Natural killer cell (primary cell): ENCODE measurements at regions not wholly inside any gene's neighbourhood (a gene's known extent, or its start where the extent isn't known, plus 50 kb on each side); places are given as distances from the start of the nearest gene placed in this dataset.

Source experiments
- ATAC-seq, 3 donors: fragments of 150-1000 bp in 2 of 3; fragments of 200-7000 bp in 1 of 3; cut with Tn5 transposase; 1 replicate in 1 of 3; 2 replicates in 2 of 3; pipeline ENCODE4 v1.10.0; 2021; ENCODE audit warnings: mild to moderate bottlenecking in 2 of 3, moderate library complexity in 2 of 3
- DNase-seq, 2 donors: peaks; one replicate each; pipeline versions ENCODE4 v3.0.0 to v3.0.0-alpha.2; 2013 to 2021; ENCODE audit warnings: mixed read lengths in 1 of 2
- H3K27ac ChIP-seq: one replicate; pipeline ENCODE4 v1.5.1; 2013; ENCODE audit warnings: mild to moderate bottlenecking, low read length
- H3K27me3 ChIP-seq: one replicate; pipeline ENCODE4 v1.6.1; 2013; ENCODE audit warnings: low read length; ENCODE audit not compliant: control insufficient read depth, insufficient read depth
- H3K36me3 ChIP-seq: one replicate; pipeline ENCODE4 v1.6.1; 2013; ENCODE audit warnings: low read length; ENCODE audit not compliant: control insufficient read depth, insufficient read depth
- H3K4me1 ChIP-seq: one replicate; pipeline ENCODE4 v1.6.1; 2013; ENCODE audit warnings: low read length; ENCODE audit not compliant: control insufficient read depth, insufficient read depth
- H3K4me3 ChIP-seq: one replicate; pipeline ENCODE4 v1.5.1; 2013; ENCODE audit warnings: low read length
- H3K9me3 ChIP-seq: one replicate; pipeline ENCODE4 v1.6.1; 2013; ENCODE audit warnings: low read length; ENCODE audit not compliant: control insufficient read depth, insufficient read depth
- H3K27ac Mint-ChIP-seq, 2 donors: one replicate each; pipeline ENCODE4 v1.8.0; 2022; ENCODE audit warnings: mild to moderate bottlenecking in 2 of 2, mixed read lengths in 2 of 2, moderate library complexity in 1 of 2
- H3K27me3 Mint-ChIP-seq, 2 donors: one replicate each; pipeline ENCODE4 v1.8.0; 2022; ENCODE audit warnings: low read depth in 2 of 2, mixed read lengths in 2 of 2
- H3K36me3 Mint-ChIP-seq: one replicate; pipeline ENCODE4 v1.8.0; 2022; ENCODE audit warnings: mixed read lengths
- H3K4me1 Mint-ChIP-seq, 2 donors: one replicate each; pipeline ENCODE4 v1.8.0; 2022; ENCODE audit warnings: mixed read lengths in 2 of 2
- H3K4me3 Mint-ChIP-seq: one replicate; pipeline ENCODE4 v1.8.0; 2022; ENCODE audit warnings: mild to moderate bottlenecking, moderate library complexity, mixed read lengths
- H3K9me3 Mint-ChIP-seq, 2 donors: one replicate each; pipeline ENCODE4 v1.8.0; 2022; ENCODE audit warnings: mixed read lengths in 2 of 2
- whole genome bisulfite sequencing: methylation state at CpG from one replicate; pipeline ENCODE4 v1.1.7; 2013; ENCODE audit warnings: missing lambda C conversion rate; ENCODE audit not compliant: insufficient coverage; 5-methylcytosine and 5-hydroxymethylcytosine counted together
- intact Hi-C: fragments of 100-400 bp; cut with micrococcal nuclease; formaldehyde crosslinking; loops from one replicate; pipeline ENCODE4 v1.14.2; 2022
- TF ChIP-seq, protein P1 (sequence below): fragments of 200-600 bp; IDR thresholded peaks from one replicate; pipeline ENCODE4 v1.8.0; 2022; ENCODE audit warnings: antibody characterized with exemption

- Histone ChIP-seq H3K4me1 (no peaks in the 10 kb centered on the region), H3K27me3 (no peaks in the 10 kb centered on the region), H3K9me3 (no peaks in the 10 kb centered on the region), H3K27ac (no peak overlapping the region), H3K4me3 (no peak overlapping the region), H3K36me3 (no peaks in the 10 kb centered on the region)
- Mint-ChIP-seq H3K4me3 (no peak overlapping the region), H3K27ac (no peak overlapping the region), H3K36me3 (no peaks in the 10 kb centered on the region), H3K9me3 (peaks cover 2 to 3% of the 10 kb centered on the region in 2 donors), H3K27me3 (no peaks in the 10 kb centered on the region), H3K4me1 (no peaks in the 10 kb centered on the region)
- DNase-seq = no peak
- intact Hi-C loops = no loop called here
- TF ChIP-seq, protein P1, sequence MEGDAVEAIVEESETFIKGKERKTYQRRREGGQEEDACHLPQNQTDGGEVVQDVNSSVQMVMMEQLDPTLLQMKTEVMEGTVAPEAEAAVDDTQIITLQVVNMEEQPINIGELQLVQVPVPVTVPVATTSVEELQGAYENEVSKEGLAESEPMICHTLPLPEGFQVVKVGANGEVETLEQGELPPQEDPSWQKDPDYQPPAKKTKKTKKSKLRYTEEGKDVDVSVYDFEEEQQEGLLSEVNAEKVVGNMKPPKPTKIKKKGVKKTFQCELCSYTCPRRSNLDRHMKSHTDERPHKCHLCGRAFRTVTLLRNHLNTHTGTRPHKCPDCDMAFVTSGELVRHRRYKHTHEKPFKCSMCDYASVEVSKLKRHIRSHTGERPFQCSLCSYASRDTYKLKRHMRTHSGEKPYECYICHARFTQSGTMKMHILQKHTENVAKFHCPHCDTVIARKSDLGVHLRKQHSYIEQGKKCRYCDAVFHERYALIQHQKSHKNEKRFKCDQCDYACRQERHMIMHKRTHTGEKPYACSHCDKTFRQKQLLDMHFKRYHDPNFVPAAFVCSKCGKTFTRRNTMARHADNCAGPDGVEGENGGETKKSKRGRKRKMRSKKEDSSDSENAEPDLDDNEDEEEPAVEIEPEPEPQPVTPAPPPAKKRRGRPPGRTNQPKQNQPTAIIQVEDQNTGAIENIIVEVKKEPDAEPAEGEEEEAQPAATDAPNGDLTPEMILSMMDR = no peak
- ATAC-seq = no peak
- 97% methylated on average over 2 of the region's 3 CpGs for WGBS
These were observed 190.9 kb upstream of the ATP10B start for GRCh38 chr5:161042862-161043261.

- H3K27me3 ChIP-seq = no peaks in the 10 kb centered on the region
- no CpG with 5 or more reads among the region's 1 CpG for WGBS
- peaks cover 2 to 5% of the 10 kb centered on the region in 2 donors for H3K9me3 Mint-ChIP-seq
- H3K4me3 ChIP-seq = no peak overlapping the region
- no peaks in the 10 kb centered on the region for H3K4me1 Mint-ChIP-seq
- no peaks in the 10 kb centered on the region for H3K27me3 Mint-ChIP-seq
- no peak for ATAC-seq
- TF ChIP-seq, protein P1 = no peak
- H3K27ac ChIP-seq = no peak overlapping the region
- H3K4me1 ChIP-seq = no peaks in the 10 kb centered on the region
- no peak overlapping the region for H3K4me3 Mint-ChIP-seq
- no peaks in the 10 kb centered on the region for H3K9me3 ChIP-seq
- H3K27ac Mint-ChIP-seq = no peak overlapping the region
- intact Hi-C loops = no loop called here
- no peak for DNase-seq
- H3K36me3 ChIP-seq = no peaks in the 10 kb centered on the region
- no peaks in the 10 kb centered on the region for H3K36me3 Mint-ChIP-seq
These were observed 190.4 kb upstream of the ATP10B start for GRCh38 chr5:161042443-161042842.

- no peaks in the 10 kb centered on the region for H3K4me1 ChIP-seq
- no peak overlapping the region for H3K27ac ChIP-seq
- DNase-seq (no peak), ATAC-seq (no peak)
- Mint-ChIP-seq H3K27ac (no peak overlapping the region), H3K4me1 (no peaks in the 10 kb centered on the region), H3K36me3 (no peaks in the 10 kb centered on the region), H3K9me3 (peaks cover 6 to 8% of the 10 kb centered on the region in 2 donors), H3K27me3 (no peaks in the 10 kb centered on the region), H3K4me3 (no peak overlapping the region)
- WGBS = no CpG with 5 or more reads among the region's 1 CpG
- TF ChIP-seq, protein P1 = no peak
- no peaks in the 10 kb centered on the region for H3K36me3 ChIP-seq
- intact Hi-C loops = no loop called here
- H3K4me3 ChIP-seq = no peak overlapping the region
- no peaks in the 10 kb centered on the region for H3K27me3 ChIP-seq
- no peaks in the 10 kb centered on the region for H3K9me3 ChIP-seq
These were observed 188.8 kb upstream of the ATP10B start for GRCh38 chr5:161040818-161041217.

GRCh38 chr5:161036296-161036695 lies 184.3 kb upstream of the ATP10B start:
- no peaks in the 10 kb centered on the region for H3K36me3 Mint-ChIP-seq
- no peak overlapping the region for H3K27ac Mint-ChIP-seq
- 76% methylated on average over 2 of the region's 3 CpGs for WGBS
- no peaks in the 10 kb centered on the region for H3K27me3 ChIP-seq
- no peak overlapping the region for H3K4me3 ChIP-seq
- H3K4me3 Mint-ChIP-seq = no peak overlapping the region
- H3K9me3 ChIP-seq = no peaks in the 10 kb centered on the region
- DNase-seq (no peak), ATAC-seq (no peak)
- H3K9me3 Mint-ChIP-seq = peaks cover 11 to 13% of the 10 kb centered on the region in 2 donors
- H3K27ac ChIP-seq = no peak overlapping the region
- intact Hi-C loops = no loop called here
- TF ChIP-seq, protein P1 = no peak
- no peaks in the 10 kb centered on the region for H3K27me3 Mint-ChIP-seq
- no peaks in the 10 kb centered on the region for H3K36me3 ChIP-seq
- no peaks in the 10 kb centered on the region for H3K4me1 Mint-ChIP-seq
- no peaks in the 10 kb centered on the region for H3K4me1 ChIP-seq
